ENCODE measurements at regions not wholly inside any gene's neighbourhood (a gene's known extent, or its start where the extent isn't known, plus 50 kb on each side); places are given as distances from the start of the nearest gene placed in this dataset.

DNA sequence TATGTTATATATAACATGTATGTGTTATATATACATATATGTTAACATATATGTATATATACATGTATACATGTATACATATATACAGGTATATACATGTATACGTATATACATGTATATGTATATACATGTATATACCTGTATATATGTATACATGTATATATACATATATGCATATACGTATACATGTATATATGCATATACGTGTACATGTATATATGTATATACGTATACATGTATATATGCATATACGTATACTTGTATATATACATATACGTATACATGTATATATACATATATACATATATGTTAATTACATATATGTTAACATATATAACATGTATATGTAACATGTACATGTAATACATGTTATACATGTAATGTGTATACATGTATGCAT, 1077.3 kb upstream of the ADGRL3 start:
- no peak for DNase-seq

DNA sequence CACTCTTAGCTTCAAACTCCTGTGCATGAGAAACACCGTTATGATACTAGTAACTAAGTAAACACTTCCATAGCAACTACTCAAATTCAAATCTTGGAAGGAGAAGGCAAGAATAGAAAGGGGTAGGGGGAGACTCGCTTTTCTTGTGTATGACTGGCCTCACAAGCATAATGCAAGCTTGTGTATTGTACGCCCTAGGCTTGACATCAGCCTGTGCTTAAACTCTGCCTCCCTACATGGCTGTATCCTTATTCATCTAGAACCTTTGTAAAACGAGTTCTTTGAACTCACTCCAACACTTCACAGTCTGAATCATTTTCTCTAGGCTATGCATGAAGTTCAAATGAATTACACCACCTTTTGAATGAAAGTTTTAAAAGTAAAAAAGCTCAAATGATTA, 1071.2 kb upstream of the ADGRL3 start:
- no peak for DNase-seq

DNA sequence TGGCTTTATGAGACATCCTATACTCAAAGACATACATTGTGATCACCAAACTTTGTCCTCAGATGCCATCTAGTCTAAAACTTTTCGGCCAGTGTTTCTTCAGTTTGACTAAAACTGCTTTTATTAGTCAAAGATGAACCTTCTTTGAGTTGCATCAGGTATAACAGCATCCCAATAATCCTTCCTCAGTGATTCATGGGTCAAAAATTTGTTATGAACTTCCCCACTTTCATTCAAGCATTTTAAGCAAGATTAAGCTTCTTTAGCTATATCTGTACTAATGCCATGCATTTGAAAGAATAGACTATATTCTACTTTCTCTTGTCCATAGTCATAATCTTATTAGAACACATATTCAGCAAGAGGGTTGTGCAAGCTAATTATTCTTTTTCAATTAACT, 1070.4 kb upstream of the ADGRL3 start:
- no peak for DNase-seq

DNA sequence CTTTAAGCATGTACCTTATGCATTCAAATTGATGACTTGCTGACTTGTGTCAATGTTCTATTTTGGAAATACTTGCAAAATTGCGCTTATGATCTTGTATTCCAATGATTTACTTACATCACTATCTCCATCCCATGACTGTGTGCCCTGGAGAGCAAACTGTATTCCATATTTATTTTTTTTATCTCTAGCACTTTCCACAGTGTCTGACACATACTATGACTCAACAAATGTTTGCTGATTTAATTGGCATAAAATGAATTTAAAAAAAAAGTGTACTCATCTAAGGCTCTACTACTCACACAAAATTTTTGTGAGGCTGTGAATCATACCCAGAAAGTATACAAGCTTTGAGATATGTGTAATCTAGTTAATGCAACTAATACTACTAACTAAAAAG, 1066.8 kb upstream of the ADGRL3 start:
- DNase-seq = no peak

DNA sequence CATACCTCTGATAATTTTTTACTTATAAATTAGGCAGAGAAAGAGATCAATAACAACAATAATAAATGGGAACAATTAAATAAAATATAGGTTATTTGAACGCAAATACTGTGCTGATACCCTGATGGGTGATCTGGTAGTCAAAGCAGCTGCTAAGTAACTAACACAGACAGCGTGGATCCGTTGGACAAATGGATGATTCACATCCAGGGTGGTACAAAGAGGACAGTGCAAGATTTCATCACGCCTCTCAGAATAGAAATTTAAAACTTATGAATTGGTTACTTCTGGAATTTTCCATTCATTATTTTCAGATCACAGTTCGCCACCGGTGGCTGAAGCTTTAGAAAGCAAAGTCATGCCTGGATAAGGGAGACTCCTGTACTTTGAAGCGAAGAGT, 1066.0 kb upstream of the ADGRL3 start:
- DNase-seq = no peak

DNA sequence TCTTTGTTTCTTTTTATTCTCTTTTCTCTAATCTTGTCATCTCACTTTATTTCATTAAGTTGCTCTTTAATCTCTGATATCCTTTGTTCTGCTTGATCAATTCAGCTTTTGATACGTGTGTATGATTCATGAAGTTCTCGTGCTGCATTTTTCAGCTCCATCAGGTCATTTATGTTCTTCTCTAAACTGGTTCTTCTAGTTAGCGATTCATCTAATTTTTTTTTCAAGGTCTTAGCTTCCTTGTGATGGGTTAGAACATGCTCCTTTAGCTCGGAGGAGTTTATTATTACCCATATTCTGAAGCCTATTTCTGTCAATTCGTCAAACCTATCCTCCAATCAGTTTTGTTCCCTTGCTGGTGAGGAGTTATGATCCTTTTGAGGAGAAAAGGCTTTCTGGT, 1045.0 kb upstream of the ADGRL3 start:
- DNase-seq = no peak

DNA sequence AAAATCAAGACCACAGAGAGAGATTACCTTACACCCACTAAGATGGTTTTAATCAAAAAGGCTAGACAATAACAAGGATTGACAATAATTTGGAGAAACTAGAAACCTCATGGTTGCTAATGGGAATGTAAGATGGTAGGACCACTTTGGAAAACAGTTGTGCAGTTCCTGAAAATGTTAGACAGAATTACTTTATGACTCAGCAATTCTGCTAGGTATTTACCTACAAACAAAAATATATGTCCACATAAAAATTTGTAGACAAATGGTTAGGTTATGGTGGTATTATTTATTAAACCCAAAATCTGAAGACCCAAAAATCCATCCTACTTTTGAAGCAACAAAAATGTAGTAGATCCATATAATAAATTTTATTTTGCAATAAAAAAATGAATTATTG, 1027.0 kb upstream of the ADGRL3 start:
- no peak for DNase-seq

DNA sequence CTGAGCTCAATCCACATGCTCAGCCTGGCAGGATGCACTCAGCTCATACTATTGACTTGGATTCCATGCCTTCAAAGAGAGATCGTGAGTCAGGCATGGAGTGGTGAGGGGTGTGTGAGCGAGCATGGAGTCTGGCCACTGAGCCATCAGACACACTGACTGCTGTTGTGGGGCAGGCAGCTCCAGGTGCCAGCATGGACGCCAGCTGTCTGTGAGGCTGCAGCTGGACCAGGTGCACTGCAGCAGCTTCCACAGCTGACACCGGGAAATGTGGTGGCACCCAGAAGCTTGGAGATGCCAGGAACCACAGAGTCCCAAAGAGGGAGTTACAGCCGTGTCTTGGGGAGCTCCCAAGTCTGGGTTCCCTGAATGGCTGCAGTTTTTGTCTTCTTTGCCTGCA, 1026.4 kb upstream of the ADGRL3 start:
- DNase-seq = no peak

DNA sequence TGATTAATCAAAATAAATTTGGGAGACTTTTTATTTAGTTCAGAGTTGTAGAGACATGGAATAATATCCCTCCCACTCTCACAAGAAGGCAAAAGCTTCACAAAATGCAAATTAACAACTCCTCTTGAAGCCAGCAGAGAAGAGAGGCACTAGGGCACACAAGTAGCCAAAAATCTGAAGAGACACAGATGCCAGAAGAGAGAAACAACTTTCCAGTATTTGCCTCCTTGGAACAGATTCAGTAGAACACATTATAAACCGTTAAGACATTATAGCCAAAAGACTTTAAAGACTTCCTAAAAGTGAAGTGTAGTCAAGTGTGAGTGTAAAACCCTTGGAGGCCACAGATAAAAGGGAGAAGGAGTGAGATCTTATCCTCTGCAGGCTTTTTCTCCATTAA, 1024.9 kb upstream of the ADGRL3 start:
- DNase-seq = no peak

DNA sequence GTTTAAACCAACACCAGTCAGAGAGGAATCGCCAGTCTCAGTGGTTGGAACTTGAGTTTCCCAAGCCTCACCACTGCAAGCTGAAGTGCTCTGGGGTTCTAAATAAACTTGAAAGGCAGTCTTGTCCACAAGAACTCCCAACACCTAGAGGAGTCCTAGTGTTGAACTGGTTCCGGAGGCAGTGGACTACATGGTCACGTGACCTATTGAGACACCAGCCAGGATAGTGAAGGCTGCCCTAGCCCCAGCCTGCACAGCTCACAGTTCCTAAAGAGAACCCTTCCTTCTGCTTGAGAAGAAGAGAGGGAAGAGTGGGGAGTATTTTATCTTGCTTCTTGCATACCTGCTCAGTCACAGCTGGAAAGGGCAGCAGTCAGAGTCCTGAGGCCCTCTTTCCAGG, 1012.7 kb upstream of the ADGRL3 start:
- no peak for DNase-seq

DNA sequence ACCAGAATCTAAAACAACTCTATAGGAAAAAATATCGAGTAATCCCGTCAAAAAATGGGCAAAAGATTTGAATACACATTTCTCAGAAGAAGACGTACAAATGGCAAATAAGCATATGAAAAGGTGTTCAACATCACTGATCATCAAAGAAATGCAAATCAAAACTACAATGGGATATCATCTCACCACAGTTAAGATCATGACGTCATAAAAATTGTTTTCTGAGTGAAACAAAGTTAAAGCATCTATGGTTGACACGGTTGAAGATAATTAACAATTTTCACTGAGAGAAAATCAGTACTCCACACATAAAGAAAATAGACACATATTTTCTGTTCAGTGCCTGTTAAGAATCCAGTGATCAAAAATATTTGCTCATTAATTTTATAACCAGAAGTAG, 1010.8 kb upstream of the ADGRL3 start:
- no peak for DNase-seq

DNA sequence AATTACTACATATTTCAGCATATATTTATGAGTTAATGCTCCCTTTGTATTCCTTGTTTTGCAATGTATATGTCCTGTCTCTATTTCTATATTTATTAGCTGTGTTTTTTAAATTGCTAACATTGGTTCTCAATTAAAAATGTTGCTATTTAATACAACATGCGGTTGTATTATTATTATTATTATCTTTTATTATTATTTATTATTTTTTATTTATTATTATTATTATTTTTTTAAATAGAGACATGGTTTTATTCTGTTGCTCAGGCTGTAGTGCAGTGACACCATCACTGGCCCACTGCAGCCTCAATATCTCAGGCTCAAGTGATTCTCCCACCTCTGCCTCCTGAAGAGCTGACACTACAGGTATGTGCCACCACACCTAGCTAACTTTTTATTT, 1005.9 kb upstream of the ADGRL3 start:
- DNase-seq = no peak

DNA sequence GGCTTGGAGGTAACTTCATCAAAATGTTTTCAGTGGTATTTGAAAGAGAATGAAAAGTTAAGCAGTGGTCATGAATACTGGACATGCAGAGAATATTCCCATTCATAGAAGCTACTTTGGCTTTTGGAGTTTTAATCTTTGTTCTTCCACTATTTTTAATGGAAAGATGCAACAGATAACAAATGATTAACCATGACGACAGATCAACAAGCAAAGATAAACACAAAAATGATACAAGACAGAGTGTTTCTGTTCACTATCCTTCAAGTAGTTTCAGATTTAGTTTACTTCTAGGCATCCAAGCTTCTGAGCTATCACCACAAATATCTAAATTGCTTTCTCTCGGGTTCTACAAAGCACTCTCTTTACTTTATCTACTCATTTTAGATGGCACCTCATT, 1004.9 kb upstream of the ADGRL3 start:
- no peak for DNase-seq

DNA sequence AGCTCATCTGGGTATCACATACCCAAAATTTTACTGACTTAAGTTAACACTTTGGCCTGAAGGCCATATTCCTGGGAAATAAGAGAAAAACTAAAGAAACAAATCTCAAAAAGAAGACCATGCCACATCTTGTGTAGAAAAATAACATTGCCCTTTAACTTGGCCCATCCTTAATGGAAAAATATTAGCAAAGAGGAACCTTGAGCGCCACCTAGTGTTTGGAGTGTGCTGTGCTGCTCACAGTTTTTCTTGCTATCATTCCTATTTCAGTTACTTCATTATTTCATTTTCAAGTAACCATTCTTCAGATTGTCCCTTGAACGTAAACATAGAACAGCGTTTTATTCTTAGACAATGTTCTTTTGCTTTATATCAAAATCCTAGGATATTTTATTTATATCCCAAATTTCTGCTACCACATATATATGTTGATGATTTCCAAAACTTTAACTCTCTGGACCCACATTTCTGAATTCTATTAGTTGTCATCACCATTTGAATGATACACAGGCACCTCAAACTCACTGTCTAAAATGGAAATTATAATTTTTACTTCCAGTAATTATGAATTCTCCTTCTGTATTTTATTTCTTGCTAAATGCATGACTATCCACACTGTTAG, 999.0 kb upstream of the ADGRL3 start:
- DNase-seq = peak in 31 of 56 donors; percentile 0 to 64 (median 5)

DNA sequence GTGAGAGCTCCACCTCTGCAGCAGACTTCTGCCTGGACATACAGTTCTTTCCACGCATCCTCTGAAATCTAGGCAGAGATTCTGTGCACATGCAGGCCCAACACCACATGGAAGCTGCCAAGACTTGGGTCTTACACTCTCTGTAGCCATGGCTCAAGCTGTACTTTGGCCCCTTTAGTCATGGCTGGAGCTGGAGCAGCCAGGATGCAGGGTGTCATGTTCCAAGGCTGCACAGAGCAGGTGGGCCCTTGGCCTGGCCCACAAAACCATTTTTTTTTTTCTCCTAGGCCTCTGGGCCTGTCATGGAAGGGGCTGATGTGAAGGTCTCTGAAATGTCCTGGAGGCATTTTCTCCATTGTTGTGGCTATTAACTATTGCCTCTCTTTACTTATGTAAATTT, 990.5 kb upstream of the ADGRL3 start:
- DNase-seq = no peak

DNA sequence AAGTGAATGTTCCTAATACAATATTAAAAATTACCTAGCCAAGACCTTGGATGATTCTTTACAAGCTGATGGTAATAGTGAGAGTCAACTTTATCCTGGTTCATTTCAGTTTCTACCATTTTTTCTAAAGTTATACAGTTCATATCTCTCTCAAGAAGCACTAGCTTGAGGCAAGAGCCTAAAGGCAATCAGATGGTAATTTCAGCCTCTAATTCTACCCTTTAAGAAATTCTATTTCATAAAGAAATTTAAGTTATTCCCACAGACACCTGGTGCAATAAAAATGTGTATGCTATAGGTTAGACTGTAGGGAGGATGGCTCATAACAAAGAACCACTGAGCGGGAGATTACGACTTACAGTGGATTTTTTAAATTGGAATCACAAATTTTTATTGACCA, 984.2 kb upstream of the ADGRL3 start:
- no peak for DNase-seq

DNA sequence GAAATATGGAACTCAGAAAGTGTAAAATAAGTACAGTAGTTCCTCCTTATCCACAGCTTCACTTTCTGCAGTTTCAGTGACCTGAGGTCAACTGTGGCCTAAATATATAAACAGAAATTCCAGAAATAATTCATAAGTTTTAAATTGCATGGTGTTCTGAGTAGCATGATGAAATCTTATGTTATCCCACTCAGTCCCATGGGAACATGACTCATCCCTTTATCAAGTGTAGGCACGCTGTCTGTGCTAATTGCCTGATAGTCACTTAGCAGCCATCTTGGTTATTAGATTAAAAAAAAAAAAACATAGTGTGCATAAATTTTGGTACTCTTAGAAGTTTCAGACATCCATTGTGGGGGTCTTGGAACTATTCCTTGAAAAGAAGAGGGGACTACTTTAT, 983.4 kb upstream of the ADGRL3 start:
- DNase-seq = no peak

DNA sequence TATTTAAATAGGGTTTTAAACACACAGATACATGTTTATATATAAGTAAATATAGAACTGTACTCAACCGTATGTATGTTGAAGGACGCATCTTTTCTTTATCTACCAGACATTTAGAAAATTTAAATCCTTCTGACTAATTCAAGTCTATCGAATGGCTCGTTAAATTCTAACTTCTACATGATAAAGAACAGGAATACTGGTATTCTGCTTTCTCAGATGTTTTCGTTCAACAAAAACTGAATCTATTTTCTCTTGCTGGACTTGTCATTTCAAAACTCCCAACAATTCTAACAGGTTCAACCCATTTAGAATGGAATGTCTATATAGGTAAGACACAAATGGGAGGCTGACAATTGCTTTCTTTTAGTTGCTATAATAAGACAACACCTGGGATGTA, 978.3 kb upstream of the ADGRL3 start:
- DNase-seq = no peak

DNA sequence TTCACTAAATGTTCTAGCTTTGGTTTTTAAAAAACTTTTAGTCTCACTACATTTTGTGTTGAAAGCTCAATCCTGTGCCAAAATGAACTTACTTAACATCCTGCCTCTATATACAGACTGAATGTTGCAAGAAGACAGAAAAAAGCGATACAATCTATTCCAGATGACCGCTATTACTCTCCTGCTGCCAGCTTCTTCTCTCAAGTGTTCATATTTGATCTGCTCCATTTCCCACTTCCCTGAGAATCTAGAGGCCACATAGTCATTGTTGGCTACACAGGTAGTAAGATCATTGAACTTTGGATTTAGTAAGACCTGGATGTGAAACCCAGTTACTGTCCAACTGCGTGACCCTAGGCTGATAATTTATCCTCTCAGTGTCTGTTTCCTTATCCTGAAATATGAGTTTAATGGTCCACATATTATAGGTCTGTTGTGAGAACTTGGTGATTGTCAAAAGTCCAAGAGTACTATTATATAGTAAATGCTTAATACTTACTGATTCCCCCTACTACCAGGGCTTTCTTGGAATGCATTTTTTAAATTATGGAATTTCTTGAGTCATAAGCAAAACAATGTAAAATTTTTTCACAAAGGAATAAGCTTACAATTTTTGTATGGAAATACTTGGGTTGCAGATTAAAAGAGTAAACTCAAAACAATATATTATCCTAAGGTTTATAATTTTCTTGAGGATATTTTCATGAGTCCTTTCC, 976.8 kb upstream of the ADGRL3 start:
- no peak for DNase-seq

DNA sequence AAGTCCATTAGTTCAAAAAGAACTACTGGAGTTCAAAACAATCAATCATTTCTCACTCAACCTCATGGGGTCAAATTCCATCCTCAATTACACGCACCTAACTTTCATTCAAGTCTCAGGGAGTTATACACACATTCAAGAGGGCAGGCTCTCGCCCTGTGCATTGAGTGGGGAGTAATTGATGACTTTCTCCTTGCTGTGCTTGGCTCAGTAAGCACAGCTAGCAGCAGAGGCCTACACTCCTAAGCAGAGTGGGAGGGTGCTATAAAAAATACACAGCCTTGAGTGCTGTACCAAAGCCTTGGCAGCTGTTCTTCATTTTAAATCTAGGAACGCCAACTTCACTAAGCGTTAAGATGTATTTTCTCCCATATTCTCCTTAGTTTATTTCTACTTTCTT, 958.3 kb upstream of the ADGRL3 start:
- DNase-seq = peak in 11 of 56 donors; percentile 0 to 44 (median 5)

DNA sequence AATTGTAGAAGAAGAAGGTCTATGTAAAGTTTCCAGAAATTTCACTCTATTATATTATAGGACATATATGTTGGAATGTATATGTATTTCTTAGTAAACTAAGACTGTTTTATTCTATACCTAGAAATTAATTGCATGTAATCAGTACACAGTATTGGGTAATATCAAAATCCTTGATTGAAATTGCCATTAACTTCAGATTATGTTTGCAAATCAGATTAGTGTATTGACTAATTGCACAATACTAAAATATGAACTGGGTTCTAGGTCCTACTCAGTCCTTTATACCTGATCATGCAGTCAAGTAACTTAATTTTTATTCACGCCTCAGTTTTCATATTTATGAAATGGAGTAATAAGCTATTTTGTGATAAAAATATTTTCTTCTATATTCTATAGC, 950.3 kb upstream of the ADGRL3 start:
- no peak for DNase-seq

DNA sequence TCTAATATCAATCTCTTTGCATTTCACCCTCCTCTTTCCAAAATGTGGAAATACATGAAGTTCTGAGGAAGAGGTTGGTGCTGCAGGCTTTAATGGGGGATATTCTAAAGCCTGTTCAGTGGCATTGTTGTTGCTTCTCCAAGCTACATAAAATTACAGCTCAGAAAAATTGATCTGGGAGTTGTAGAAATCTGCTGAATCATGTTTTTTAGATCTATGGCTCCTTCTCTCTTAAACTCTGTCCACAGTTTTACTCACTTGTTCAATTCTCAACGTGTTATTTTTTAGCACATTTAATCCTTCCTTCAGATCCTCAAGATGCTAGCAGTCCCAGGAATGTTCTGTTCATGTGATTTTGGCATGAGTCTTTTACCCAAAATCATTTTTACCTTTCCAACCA, 949.5 kb upstream of the ADGRL3 start:
- DNase-seq = no peak

DNA sequence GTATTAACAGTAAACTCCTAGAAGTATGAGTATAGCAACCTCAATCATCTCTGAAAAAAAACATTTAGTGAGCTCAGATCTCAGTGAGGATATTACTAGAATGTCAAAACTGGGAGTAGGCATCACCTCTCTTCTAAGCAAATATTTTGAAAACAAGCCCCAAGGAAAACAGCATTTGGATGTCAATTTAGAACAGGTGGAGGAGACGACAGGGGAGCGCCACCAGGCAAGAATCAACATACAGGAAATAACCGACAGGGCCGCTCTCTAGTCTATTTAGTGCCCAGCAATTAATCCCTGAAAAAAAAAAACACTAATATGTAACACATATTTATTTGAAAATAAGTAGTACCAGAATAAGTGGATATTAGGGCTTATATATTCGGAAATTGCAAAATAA, 940.3 kb upstream of the ADGRL3 start:
- no peak for DNase-seq

DNA sequence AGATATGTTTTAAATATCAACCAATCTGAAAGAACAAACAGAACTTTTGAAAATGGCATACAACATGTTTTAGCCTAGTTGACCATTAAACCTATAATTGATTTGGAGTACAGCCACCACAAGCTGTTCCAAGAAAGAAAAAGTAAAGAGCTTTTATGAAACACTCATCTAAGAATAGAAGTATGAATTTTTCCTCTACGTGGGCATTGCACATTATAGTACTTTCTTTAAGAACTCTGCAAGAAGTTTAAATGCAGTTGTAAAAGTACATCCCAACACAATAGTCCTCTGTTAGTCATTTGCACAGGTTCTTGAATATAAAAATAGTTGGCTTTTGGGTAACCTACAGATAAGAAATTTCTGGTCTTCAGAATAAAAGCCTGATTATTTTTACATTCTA, 933.6 kb upstream of the ADGRL3 start:
- DNase-seq = no peak

Measured in amygdala (tissue), 56 donors.